OCI-LY7 (cell line): ENCODE measurements at regions not wholly inside any gene's neighbourhood (a gene's known extent, or its start where the extent isn't known, plus 50 kb on each side); places are given as distances from the start of the nearest gene placed in this dataset.

Experiments
- EZH2phosphoT487 ChIP-seq: fragments of 200-600 bp; sonication (generic); IDR thresholded peaks from 2 replicates; pipeline ENCODE4 v1.6.1; 2018; ENCODE audit warnings: low read depth, borderline replicate concordance, mild to moderate bottlenecking, mixed run types, antibody characterized with exemption, low read length, moderate library complexity, mixed read lengths
- TF ChIP-seq, protein P1 (sequence below): fragments of 200-600 bp; sonication (generic); conservative IDR thresholded peaks from 2 replicates; pipeline ENCODE4 v1.5.1; 2014; ENCODE audit warnings: mild to moderate bottlenecking, antibody characterized with exemption, low read length, moderate library complexity, mixed read lengths

- TF ChIP-seq, protein P1, sequence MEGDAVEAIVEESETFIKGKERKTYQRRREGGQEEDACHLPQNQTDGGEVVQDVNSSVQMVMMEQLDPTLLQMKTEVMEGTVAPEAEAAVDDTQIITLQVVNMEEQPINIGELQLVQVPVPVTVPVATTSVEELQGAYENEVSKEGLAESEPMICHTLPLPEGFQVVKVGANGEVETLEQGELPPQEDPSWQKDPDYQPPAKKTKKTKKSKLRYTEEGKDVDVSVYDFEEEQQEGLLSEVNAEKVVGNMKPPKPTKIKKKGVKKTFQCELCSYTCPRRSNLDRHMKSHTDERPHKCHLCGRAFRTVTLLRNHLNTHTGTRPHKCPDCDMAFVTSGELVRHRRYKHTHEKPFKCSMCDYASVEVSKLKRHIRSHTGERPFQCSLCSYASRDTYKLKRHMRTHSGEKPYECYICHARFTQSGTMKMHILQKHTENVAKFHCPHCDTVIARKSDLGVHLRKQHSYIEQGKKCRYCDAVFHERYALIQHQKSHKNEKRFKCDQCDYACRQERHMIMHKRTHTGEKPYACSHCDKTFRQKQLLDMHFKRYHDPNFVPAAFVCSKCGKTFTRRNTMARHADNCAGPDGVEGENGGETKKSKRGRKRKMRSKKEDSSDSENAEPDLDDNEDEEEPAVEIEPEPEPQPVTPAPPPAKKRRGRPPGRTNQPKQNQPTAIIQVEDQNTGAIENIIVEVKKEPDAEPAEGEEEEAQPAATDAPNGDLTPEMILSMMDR = no peak
- TF ChIP-seq EZH2phosphoT487 = no peak
Observed at GRCh38 chr18:70459251-70459650, 170.4 kb downstream of the SOCS6 start.
